Progenitor cell of endocrine pancreas (in vitro differentiated cells): ENCODE measurements at regions not wholly inside any gene's neighbourhood (a gene's known extent, or its start where the extent isn't known, plus 50 kb on each side); places are given as distances from the start of the nearest gene placed in this dataset.

Source experiments
- DNase-seq: peaks from one replicate; pipeline ENCODE4 v3.0.0; 2021; ENCODE audit warnings: low spot score; ENCODE audit not compliant: unreplicated experiment
- H3K27ac Mint-ChIP-seq: 2 replicates; pipeline ENCODE4 v1.8.0; 2021; ENCODE audit warnings: mild to moderate bottlenecking, moderate library complexity, mixed read lengths
- H3K27me3 Mint-ChIP-seq: 2 replicates; pipeline ENCODE4 v1.8.0; 2021; ENCODE audit warnings: mixed read lengths
- H3K36me3 Mint-ChIP-seq: 2 replicates; pipeline ENCODE4 v1.8.0; 2022; ENCODE audit warnings: mixed read lengths; ENCODE audit not compliant: insufficient read depth
- H3K4me1 Mint-ChIP-seq: 2 replicates; pipeline ENCODE4 v1.8.0; 2021; ENCODE audit warnings: low read depth, mixed read lengths
- H3K4me3 Mint-ChIP-seq: 2 replicates; pipeline ENCODE4 v1.8.0; 2021; ENCODE audit warnings: low read depth, mild to moderate bottlenecking, moderate library complexity, mixed read lengths
- H3K9me3 Mint-ChIP-seq: 2 replicates; pipeline ENCODE4 v1.8.0; 2021; ENCODE audit warnings: low read depth, mixed read lengths
- TF ChIP-seq, protein P1 (sequence below): fragments of 200-600 bp; sonication (generic); IDR thresholded peaks from one replicate; pipeline ENCODE4 v1.5.0; 2021; ENCODE audit warnings: antibody characterized with exemption, mild to moderate bottlenecking; ENCODE audit not compliant: unreplicated experiment

- no peaks in the 10 kb centered on the region for H3K36me3 Mint-ChIP-seq
- H3K4me3 Mint-ChIP-seq = no peak overlapping the region
- no peaks in the 10 kb centered on the region for H3K9me3 Mint-ChIP-seq
- H3K27me3 Mint-ChIP-seq = peaks cover 23% of the 10 kb centered on the region
- TF ChIP-seq, protein P1, sequence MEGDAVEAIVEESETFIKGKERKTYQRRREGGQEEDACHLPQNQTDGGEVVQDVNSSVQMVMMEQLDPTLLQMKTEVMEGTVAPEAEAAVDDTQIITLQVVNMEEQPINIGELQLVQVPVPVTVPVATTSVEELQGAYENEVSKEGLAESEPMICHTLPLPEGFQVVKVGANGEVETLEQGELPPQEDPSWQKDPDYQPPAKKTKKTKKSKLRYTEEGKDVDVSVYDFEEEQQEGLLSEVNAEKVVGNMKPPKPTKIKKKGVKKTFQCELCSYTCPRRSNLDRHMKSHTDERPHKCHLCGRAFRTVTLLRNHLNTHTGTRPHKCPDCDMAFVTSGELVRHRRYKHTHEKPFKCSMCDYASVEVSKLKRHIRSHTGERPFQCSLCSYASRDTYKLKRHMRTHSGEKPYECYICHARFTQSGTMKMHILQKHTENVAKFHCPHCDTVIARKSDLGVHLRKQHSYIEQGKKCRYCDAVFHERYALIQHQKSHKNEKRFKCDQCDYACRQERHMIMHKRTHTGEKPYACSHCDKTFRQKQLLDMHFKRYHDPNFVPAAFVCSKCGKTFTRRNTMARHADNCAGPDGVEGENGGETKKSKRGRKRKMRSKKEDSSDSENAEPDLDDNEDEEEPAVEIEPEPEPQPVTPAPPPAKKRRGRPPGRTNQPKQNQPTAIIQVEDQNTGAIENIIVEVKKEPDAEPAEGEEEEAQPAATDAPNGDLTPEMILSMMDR = no peak
- H3K27ac Mint-ChIP-seq = no peak overlapping the region
- peaks cover 6% of the 10 kb centered on the region for H3K4me1 Mint-ChIP-seq
- no peak for DNase-seq
Observed at GRCh38 chr18:45328811-45329210, 286.5 kb upstream of the SLC14A2 start.

GRCh38 chr18:45329316-45329715 is 286.0 kb upstream of the SLC14A2 start:
- no peak overlapping the region for H3K4me3 Mint-ChIP-seq

GRCh38 chr18:45330170-45330594 is 285.1 kb upstream of the SLC14A2 start:
- H3K4me3 Mint-ChIP-seq = no peak overlapping the region
- H3K4me1 Mint-ChIP-seq = peaks cover 2% of the 10 kb centered on the region
- H3K9me3 Mint-ChIP-seq = no peaks in the 10 kb centered on the region
- no peak overlapping the region for H3K27ac Mint-ChIP-seq
- no peaks in the 10 kb centered on the region for H3K36me3 Mint-ChIP-seq
- no peak for DNase-seq
- H3K27me3 Mint-ChIP-seq = peaks cover 31% of the 10 kb centered on the region
- TF ChIP-seq, protein P1 = no peak

More at GRCh38 chr18:45329316-45329715, 286.0 kb upstream of the SLC14A2 start:
- H3K27ac Mint-ChIP-seq = no peak overlapping the region
- no peaks in the 10 kb centered on the region for H3K9me3 Mint-ChIP-seq
- H3K4me1 Mint-ChIP-seq = peaks cover 6% of the 10 kb centered on the region
- no peaks in the 10 kb centered on the region for H3K36me3 Mint-ChIP-seq
- peaks cover 23% of the 10 kb centered on the region for H3K27me3 Mint-ChIP-seq
- TF ChIP-seq, protein P1 = no peak
- DNase-seq = no peak

- TF ChIP-seq, protein P1 = no peak
- Mint-ChIP-seq H3K36me3 (no peaks in the 10 kb centered on the region), H3K4me3 (no peak overlapping the region), H3K9me3 (no peaks in the 10 kb centered on the region), H3K27me3 (peaks cover 32% of the 10 kb centered on the region), H3K4me1 (no peaks in the 10 kb centered on the region), H3K27ac (no peak overlapping the region)
- no peak for DNase-seq
Observed at GRCh38 chr18:45332871-45333270, 282.4 kb upstream of the SLC14A2 start.

DNA sequence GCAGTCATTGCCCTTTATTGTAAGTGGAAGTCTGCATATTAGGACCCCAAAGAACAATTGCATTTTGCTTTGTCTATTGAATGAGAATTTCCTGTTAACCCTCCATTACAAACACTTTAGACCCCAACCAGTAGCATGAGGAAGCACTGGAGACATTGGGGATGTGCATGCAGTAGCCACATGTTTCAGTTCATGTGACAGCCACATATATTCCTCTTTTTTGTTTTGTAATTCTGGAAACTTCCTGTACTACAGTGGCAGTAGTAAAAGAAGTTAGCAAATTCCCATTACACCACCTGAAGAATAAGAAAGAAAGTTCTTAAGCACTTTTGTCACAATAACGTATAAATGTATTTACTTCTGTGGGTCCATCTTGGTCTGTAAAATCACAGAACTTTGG is 281.1 kb upstream of the SLC14A2 start:
- no peaks in the 10 kb centered on the region for H3K9me3 Mint-ChIP-seq
- DNase-seq = no peak
- H3K4me3 Mint-ChIP-seq = no peak overlapping the region
- no peak overlapping the region for H3K27ac Mint-ChIP-seq
- peaks cover 22% of the 10 kb centered on the region for H3K27me3 Mint-ChIP-seq
- H3K36me3 Mint-ChIP-seq = no peaks in the 10 kb centered on the region
- TF ChIP-seq, protein P1 = no peak
- H3K4me1 Mint-ChIP-seq = no peaks in the 10 kb centered on the region
